ENCODE measurements at regions not wholly inside any gene's neighbourhood (a gene's known extent, or its start where the extent isn't known, plus 50 kb on each side); places are given as distances from the start of the nearest gene placed in this dataset.
"Not testable (repeated sequence)": the region's sequence is repeated elsewhere in the genome, so short reads cannot be mapped to it uniquely, and the experiment has no call there.

DNA sequence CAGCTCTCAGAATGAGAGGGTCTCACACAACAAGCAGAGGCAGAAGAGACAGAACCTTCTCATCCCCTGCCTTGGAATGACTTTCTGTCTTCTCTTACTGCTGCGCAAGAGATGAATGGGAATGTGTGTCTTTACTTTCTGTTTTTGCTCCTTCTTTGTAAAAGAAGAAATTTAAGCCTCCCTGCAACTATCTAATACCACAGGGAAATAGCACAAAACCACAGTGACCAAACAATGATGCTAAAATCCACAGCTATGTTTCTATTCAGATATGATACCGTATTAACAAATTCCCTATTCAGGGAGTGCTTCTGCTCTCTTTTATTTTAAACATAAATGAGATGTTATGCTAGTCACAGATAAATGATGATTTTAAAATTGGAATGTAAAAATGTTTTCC, 173.8 kb upstream of the RAI2 start:
- TF ChIP-seq, protein P1, sequence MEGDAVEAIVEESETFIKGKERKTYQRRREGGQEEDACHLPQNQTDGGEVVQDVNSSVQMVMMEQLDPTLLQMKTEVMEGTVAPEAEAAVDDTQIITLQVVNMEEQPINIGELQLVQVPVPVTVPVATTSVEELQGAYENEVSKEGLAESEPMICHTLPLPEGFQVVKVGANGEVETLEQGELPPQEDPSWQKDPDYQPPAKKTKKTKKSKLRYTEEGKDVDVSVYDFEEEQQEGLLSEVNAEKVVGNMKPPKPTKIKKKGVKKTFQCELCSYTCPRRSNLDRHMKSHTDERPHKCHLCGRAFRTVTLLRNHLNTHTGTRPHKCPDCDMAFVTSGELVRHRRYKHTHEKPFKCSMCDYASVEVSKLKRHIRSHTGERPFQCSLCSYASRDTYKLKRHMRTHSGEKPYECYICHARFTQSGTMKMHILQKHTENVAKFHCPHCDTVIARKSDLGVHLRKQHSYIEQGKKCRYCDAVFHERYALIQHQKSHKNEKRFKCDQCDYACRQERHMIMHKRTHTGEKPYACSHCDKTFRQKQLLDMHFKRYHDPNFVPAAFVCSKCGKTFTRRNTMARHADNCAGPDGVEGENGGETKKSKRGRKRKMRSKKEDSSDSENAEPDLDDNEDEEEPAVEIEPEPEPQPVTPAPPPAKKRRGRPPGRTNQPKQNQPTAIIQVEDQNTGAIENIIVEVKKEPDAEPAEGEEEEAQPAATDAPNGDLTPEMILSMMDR (IDR thresholded peaks at IDR 0.05; ENCODE audit: borderline replicate concordance, insufficient read depth, low read depth, low read length) = no peak
- no peak overlapping the region for H3K4me3 ChIP-seq (ENCODE audit: low read depth, low read length)

DNA sequence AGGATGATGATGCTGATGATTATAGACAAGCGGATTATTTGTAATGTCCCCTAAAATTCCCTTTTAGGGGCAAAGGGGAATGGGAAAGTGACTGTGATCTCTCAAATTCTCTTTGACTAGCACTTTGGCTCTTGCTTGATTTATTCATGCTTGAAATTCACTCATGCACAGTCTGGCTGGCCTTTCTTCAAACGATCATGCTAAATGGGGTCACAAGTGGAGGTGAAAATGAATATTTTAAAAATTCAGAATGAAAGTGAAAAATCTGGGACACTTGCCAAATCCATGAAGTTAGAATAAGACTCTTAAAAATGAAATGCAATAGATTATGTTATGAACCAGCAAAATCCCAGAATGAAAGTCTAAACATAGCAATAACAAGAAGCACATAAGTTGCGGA, 173.4 kb upstream of the RAI2 start:
- no peak overlapping the region for H3K4me3 ChIP-seq (ENCODE audit: low read depth, low read length)
- TF ChIP-seq, protein P1 (IDR thresholded peaks at IDR 0.05; ENCODE audit: borderline replicate concordance, insufficient read depth, low read depth, low read length) = no peak

DNA sequence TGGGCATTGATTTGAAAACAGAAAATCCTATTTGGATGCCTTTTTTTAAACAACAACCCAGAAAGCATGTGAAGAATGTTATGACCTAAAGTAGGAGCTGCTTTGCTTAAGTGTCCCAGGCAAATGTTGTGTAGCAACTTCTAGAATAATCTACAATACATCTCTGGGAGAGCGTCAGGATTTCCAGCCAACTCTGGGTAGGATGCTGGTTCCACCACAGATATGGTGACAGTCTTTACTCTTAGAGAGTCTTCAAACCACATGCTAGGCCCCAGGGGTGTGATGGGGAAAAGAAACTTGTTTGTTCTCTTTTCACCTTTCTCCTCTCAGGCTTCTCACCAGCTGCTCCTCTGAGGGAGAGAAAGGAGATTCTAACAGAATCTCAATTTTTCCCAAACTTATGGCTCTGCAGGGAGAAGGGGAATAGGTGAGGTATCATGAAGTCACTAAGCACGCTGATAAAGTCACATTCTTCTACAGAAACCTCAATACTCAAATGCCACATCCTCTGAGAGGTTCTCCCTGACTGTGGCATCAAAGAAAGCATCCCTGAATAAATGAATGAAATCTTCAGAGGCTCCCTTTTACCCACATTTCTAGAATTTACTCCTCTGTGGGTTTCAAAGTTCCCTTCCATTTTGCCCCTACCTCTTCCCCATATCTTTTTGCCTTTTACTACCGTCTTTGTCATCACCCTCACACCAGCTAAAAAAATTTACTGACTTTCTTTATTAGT, 171.6 kb upstream of the RAI2 start:
- TF ChIP-seq, protein P1 (IDR thresholded peaks at IDR 0.05; ENCODE audit: borderline replicate concordance, insufficient read depth, low read depth, low read length) = no peak

DNA sequence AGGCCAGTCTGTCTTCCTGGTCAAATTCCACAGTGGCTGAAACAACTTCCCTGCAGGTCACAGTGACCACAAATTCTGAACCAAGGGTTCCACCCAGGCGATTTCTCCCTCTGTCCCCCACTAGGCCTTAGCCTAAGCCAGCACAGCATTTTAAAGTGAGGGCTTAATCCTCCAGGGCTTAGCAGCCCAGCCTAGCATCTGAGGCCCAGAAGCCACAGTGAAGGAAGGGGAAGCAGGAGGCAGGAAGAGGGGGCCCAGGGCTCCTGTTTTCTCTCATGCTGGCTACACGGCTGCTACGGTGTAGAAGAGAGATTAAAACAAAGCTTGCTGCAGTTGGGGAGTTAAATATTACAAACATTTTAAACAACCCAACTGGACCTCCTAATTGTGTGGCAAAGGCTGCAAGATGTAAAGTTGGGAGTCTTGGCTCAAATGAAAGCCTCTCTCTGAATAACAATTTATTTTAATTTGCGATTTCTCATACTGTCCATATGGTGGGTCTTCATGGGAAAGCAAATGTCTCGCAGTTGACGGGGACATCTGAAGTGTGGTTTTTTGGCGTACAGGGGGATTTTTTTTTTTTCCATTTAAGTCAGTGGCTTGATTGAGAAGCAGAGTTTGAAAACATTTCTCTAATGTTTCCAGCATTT, 170.8 kb upstream of the RAI2 start:
- H3K4me3 ChIP-seq (ENCODE audit: low read depth, low read length) = no peak overlapping the region
- TF ChIP-seq, protein P1 (IDR thresholded peaks at IDR 0.05; ENCODE audit: borderline replicate concordance, insufficient read depth, low read depth, low read length) = no peak

More for the DNA sequence above, 171.6 kb upstream of the RAI2 start:
- no peak overlapping the region for H3K4me3 ChIP-seq (ENCODE audit: low read depth, low read length)

DNA sequence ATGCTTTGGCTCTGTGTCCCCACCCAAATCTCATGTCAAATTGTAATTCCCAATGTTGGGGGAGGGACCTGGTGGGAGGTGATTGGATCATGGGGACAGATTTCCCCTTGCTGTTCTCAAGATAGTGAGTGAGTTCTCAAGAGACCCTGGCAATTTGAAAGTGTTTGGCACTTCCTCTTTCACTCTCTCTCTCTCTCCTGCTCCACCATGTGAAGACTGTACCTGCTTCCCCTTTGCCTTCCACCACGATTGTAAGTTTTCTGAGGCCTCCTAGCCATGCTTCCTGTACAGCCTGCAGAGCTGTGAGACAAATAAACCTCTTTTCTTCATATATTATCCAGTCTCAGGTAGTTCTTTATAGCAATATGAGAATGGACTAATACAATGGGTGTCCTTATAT, 169.6 kb upstream of the RAI2 start:
- H3K4me3 ChIP-seq (ENCODE audit: low read depth, low read length) = not testable (repeated sequence)

DNA sequence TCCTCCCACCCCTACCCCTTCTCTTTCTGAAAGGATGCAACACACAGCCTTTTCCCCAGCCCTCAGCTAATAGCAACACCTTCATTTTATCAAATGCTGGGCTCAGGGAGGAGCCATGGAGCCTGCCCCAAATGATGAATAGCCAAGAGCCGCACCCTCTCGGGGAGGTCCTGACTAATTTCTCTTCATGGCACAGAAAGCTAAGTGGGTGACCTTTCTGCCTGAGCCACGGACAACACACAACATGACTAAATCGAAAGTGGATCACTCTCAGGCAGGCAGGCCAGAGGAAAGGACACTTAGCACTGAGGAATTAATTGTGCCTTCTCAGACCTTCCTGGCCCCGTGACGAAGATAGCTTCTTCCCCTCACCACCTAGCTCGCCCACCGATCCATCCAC, 165.1 kb upstream of the RAI2 start:
- no peak overlapping the region for H3K4me3 ChIP-seq (ENCODE audit: low read depth, low read length)
- TF ChIP-seq, protein P1 (IDR thresholded peaks at IDR 0.05; ENCODE audit: borderline replicate concordance, insufficient read depth, low read depth, low read length) = no peak

DNA sequence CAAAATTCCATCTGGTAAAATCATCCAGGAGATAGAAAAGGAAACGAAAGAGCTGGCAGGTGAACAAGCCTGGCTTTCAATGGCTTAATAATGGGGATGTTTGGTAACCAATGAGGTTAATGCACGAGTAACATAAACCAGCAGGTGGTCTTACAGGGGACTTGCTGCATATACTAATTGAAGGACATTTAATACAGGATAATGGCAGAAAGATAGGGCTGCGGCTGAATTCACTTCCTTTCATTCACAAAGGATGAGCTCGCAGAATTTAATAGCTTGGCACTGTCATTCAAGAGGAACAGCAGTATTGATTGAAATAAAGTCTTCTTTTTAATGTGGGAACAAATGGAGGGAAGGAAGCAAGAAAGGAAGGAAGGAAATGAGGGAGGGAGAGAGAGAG, 156.3 kb upstream of the RAI2 start:
- no peak overlapping the region for H3K4me3 ChIP-seq (ENCODE audit: low read depth, low read length)
- TF ChIP-seq, protein P1 (IDR thresholded peaks at IDR 0.05; ENCODE audit: borderline replicate concordance, insufficient read depth, low read depth, low read length) = no peak

Data from GM12875 (cell line).